Chondrocyte (in vitro differentiated cells): ENCODE measurements at regions not wholly inside any gene's neighbourhood (a gene's known extent, or its start where the extent isn't known, plus 50 kb on each side); places are given as distances from the start of the nearest gene placed in this dataset.

Experiments
- DNase-seq: peaks from one replicate; pipeline ENCODE4 v3.0.0; 2021; ENCODE audit warnings: mixed read lengths, low spot score
- H3K27ac Mint-ChIP-seq: one replicate; pipeline ENCODE4 v1.8.0; 2021; ENCODE audit warnings: mild to moderate bottlenecking, moderate library complexity, mixed read lengths; ENCODE audit not compliant: unreplicated experiment
- H3K27me3 Mint-ChIP-seq: 2 replicates; pipeline ENCODE4 v1.8.0; 2021; ENCODE audit warnings: low read depth, mixed read lengths
- H3K36me3 Mint-ChIP-seq: 2 replicates; pipeline ENCODE4 v1.8.0; 2021; ENCODE audit warnings: low read depth, mixed read lengths
- H3K4me1 Mint-ChIP-seq: 2 replicates; pipeline ENCODE4 v1.8.0; 2021; ENCODE audit warnings: low read depth, mild to moderate bottlenecking, mixed read lengths
- H3K4me3 Mint-ChIP-seq: one replicate; pipeline ENCODE4 v1.8.0; 2021; ENCODE audit warnings: mild to moderate bottlenecking, moderate library complexity, mixed read lengths; ENCODE audit not compliant: unreplicated experiment
- H3K9me3 Mint-ChIP-seq: 2 replicates; pipeline ENCODE4 v1.8.0; 2021; ENCODE audit warnings: low read depth, mixed read lengths
- CTCF ChIP-seq: fragments of 200-600 bp; sonication (generic); IDR thresholded peaks from 2 replicates; pipeline ENCODE4 v1.5.0; 2021; ENCODE audit warnings: antibody characterized with exemption, mild to moderate bottlenecking, moderate library complexity

GRCh38 chr5:62718324-62718723 is 139.7 kb downstream of the LRRC70 start:
- Mint-ChIP-seq H3K27me3 (peaks cover 11% of the 10 kb centered on the region), H3K4me1 (no peaks in the 10 kb centered on the region), H3K27ac (no peak overlapping the region), H3K4me3 (no peak overlapping the region), H3K36me3 (no peaks in the 10 kb centered on the region), H3K9me3 (no peaks in the 10 kb centered on the region)
- TF ChIP-seq CTCF = no peak
- DNase-seq = no peak

GRCh38 chr5:62717301-62717933 is 138.8 kb downstream of the LRRC70 start:
- no peaks in the 10 kb centered on the region for H3K4me1 Mint-ChIP-seq
- no peak for DNase-seq
- H3K9me3 Mint-ChIP-seq = no peaks in the 10 kb centered on the region
- TF ChIP-seq CTCF = no peak
- H3K27me3 Mint-ChIP-seq = peaks cover 8% of the 10 kb centered on the region
- no peaks in the 10 kb centered on the region for H3K36me3 Mint-ChIP-seq
- H3K27ac Mint-ChIP-seq = no peak overlapping the region
- no peak overlapping the region for H3K4me3 Mint-ChIP-seq

GRCh38 chr5:62714296-62714695 is 135.7 kb downstream of the LRRC70 start:
- H3K9me3 Mint-ChIP-seq = no peaks in the 10 kb centered on the region
- no peak for TF ChIP-seq CTCF
- H3K4me3 Mint-ChIP-seq = no peak overlapping the region
- DNase-seq = no peak
- no peaks in the 10 kb centered on the region for H3K36me3 Mint-ChIP-seq
- no peaks in the 10 kb centered on the region for H3K4me1 Mint-ChIP-seq
- no peak overlapping the region for H3K27ac Mint-ChIP-seq
- peaks cover 2% of the 10 kb centered on the region for H3K27me3 Mint-ChIP-seq

GRCh38 chr5:62708481-62709325 is 130.1 kb downstream of the LRRC70 start:
- DNase-seq = no peak
- peaks cover 13% of the 10 kb centered on the region for H3K9me3 Mint-ChIP-seq
- no peak for TF ChIP-seq CTCF
- H3K27ac Mint-ChIP-seq = no peak overlapping the region
- H3K27me3 Mint-ChIP-seq = peaks cover 2% of the 10 kb centered on the region
- H3K36me3 Mint-ChIP-seq = no peaks in the 10 kb centered on the region
- H3K4me1 Mint-ChIP-seq = no peaks in the 10 kb centered on the region
- no peak overlapping the region for H3K4me3 Mint-ChIP-seq

- Mint-ChIP-seq H3K36me3 (no peaks in the 10 kb centered on the region), H3K27me3 (peaks cover 2% of the 10 kb centered on the region), H3K27ac (no peak overlapping the region), H3K9me3 (peaks cover 13% of the 10 kb centered on the region), H3K4me1 (no peaks in the 10 kb centered on the region), H3K4me3 (no peak overlapping the region)
- TF ChIP-seq CTCF = no peak
- no peak for DNase-seq
Observed at GRCh38 chr5:62707563-62707962, 128.9 kb downstream of the LRRC70 start.
